Mesothelial cell of epicardium (in vitro differentiated cells): ENCODE measurements at regions not wholly inside any gene's neighbourhood (a gene's known extent, or its start where the extent isn't known, plus 50 kb on each side); places are given as distances from the start of the nearest gene placed in this dataset.

Experiments used
- DNase-seq, 2 experiments: peaks; one replicate each; pipeline ENCODE4 v3.0.0; 2021; ENCODE audit warnings: low spot score in 2 of 2; ENCODE audit not compliant: unreplicated experiment in 2 of 2
- H3K27ac Mint-ChIP-seq: 2 replicates; pipeline ENCODE4 v1.8.0; 2021; ENCODE audit warnings: mixed read lengths
- H3K27me3 Mint-ChIP-seq: 2 replicates; pipeline ENCODE4 v1.8.0; 2021; ENCODE audit warnings: low read depth, mixed read lengths
- H3K36me3 Mint-ChIP-seq: 2 replicates; pipeline ENCODE4 v1.8.0; 2021; ENCODE audit warnings: mixed read lengths
- H3K4me1 Mint-ChIP-seq: 2 replicates; pipeline ENCODE4 v1.8.0; 2021; ENCODE audit warnings: mixed read lengths
- H3K4me3 Mint-ChIP-seq: 2 replicates; pipeline ENCODE4 v1.8.0; 2021; ENCODE audit warnings: mild to moderate bottlenecking, moderate library complexity, mixed read lengths
- H3K9me3 Mint-ChIP-seq: 2 replicates; pipeline ENCODE4 v1.8.0; 2021; ENCODE audit warnings: mixed read lengths
- TF ChIP-seq, protein P1 (sequence below): fragments of 200-600 bp; sonication (generic); IDR thresholded peaks from one replicate; pipeline ENCODE4 v1.5.0; 2021; ENCODE audit warnings: antibody characterized with exemption; ENCODE audit not compliant: unreplicated experiment

- no peaks in the 10 kb centered on the region for H3K4me1 Mint-ChIP-seq
- DNase-seq = no peak
- TF ChIP-seq, protein P1, sequence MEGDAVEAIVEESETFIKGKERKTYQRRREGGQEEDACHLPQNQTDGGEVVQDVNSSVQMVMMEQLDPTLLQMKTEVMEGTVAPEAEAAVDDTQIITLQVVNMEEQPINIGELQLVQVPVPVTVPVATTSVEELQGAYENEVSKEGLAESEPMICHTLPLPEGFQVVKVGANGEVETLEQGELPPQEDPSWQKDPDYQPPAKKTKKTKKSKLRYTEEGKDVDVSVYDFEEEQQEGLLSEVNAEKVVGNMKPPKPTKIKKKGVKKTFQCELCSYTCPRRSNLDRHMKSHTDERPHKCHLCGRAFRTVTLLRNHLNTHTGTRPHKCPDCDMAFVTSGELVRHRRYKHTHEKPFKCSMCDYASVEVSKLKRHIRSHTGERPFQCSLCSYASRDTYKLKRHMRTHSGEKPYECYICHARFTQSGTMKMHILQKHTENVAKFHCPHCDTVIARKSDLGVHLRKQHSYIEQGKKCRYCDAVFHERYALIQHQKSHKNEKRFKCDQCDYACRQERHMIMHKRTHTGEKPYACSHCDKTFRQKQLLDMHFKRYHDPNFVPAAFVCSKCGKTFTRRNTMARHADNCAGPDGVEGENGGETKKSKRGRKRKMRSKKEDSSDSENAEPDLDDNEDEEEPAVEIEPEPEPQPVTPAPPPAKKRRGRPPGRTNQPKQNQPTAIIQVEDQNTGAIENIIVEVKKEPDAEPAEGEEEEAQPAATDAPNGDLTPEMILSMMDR = no peak
- no peak overlapping the region for H3K27ac Mint-ChIP-seq
- no peaks in the 10 kb centered on the region for H3K36me3 Mint-ChIP-seq
- H3K27me3 Mint-ChIP-seq = peaks cover 2% of the 10 kb centered on the region
- H3K4me3 Mint-ChIP-seq = no peak overlapping the region
- H3K9me3 Mint-ChIP-seq = no peaks in the 10 kb centered on the region
These were observed 549.2 kb downstream of the GALC start for GRCh38 chr14:87443787-87444186.

- DNase-seq = no peak
- Mint-ChIP-seq H3K9me3 (no peaks in the 10 kb centered on the region), H3K4me1 (peaks cover 5% of the 10 kb centered on the region), H3K36me3 (no peaks in the 10 kb centered on the region), H3K4me3 (no peak overlapping the region), H3K27me3 (peaks cover 2% of the 10 kb centered on the region), H3K27ac (no peak overlapping the region)
- TF ChIP-seq, protein P1 = no peak
These were observed 549.9 kb downstream of the GALC start for GRCh38 chr14:87443039-87443438.

DNA sequence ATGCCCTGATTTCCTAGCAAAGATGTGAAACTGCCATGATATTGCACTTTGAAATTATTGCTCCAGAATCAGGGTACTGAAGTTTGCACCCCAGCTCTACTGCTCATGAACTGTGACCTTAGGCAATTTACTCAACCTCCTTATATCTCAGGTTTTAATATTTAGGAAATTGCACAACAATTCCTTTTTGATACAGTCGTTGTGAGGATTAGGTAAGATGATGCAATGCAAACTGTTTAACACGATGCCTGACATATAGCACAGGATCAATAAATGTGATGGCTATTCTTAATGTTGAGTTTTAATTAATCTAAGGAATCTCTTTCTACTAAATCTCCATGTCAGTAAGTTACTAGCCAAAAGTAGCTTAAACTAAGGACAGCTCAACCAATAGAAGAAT is 555.8 kb downstream of the GALC start:
- no peak overlapping the region for H3K4me3 Mint-ChIP-seq
- peaks cover 16% of the 10 kb centered on the region for H3K4me1 Mint-ChIP-seq
- H3K27ac Mint-ChIP-seq = no peak overlapping the region
- no peaks in the 10 kb centered on the region for H3K36me3 Mint-ChIP-seq
- TF ChIP-seq, protein P1 = no peak
- no peak for DNase-seq
- H3K27me3 Mint-ChIP-seq = no peaks in the 10 kb centered on the region
- no peaks in the 10 kb centered on the region for H3K9me3 Mint-ChIP-seq

DNA sequence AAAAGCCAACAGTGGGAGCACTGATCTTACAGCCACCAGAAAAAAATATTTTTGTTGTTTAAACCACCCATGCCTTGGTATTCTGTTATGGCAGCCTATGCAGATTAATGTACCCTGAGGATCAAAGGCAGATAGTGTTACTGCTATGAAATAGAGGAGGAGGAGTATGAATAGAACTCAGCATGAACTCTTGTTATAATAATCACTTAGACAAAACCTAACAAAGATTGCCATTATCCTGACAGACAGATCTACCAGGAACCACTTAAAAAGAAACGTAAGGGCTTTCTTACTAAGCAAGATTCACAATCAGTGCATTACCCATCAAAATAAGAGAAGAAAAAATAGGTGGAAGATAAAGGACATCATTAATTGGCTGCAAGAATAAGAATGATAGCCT is 558.3 kb downstream of the GALC start:
- H3K36me3 Mint-ChIP-seq = no peaks in the 10 kb centered on the region
- H3K27ac Mint-ChIP-seq = no peak overlapping the region
- H3K4me1 Mint-ChIP-seq = peaks cover 16% of the 10 kb centered on the region
- no peaks in the 10 kb centered on the region for H3K27me3 Mint-ChIP-seq
- no peak for DNase-seq
- H3K4me3 Mint-ChIP-seq = no peak overlapping the region
- TF ChIP-seq, protein P1 = no peak
- H3K9me3 Mint-ChIP-seq = peaks cover 3% of the 10 kb centered on the region

DNA sequence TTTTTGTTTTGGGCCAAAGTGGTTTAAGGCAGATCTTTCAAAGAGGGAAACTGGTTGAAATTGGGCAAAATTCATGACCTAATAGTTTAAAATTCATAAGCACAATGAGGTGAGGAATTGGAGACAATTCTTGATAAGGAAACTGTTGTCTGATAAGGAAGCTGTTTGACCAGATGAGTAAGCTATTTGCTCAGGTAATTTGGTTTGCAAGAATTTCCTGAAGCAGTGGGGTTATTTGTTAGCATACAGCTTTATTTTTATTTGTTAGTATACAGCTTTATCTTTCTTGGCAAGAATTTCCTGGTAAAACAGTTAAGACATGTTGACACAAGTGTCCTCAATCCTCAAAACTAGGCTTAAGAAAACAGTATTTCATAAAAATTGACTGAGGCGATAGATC is 559.0 kb downstream of the GALC start:
- H3K4me1 Mint-ChIP-seq = peaks cover 16% of the 10 kb centered on the region
- H3K4me3 Mint-ChIP-seq = no peak overlapping the region
- no peaks in the 10 kb centered on the region for H3K27me3 Mint-ChIP-seq
- TF ChIP-seq, protein P1 = no peak
- peaks cover 3% of the 10 kb centered on the region for H3K9me3 Mint-ChIP-seq
- DNase-seq = no peak
- no peak overlapping the region for H3K27ac Mint-ChIP-seq
- H3K36me3 Mint-ChIP-seq = no peaks in the 10 kb centered on the region

DNA sequence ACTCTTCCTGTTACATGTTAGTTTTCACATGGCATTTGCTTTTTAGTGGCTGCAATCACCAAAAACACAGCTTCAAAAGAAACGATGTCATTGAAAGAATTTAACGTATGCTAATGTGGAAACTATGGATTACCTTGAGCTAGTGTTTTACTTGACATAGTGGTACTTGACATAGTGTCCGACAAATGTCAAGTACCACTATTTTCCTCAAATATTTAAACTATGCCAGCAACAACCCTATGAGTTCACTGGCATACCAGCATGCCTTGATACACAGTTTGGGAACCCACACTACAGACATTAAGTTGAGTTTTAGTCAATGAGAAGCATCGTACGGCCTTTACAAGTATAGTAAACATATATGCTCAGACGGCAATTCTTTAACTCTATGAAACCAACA is 560.3 kb downstream of the GALC start:
- H3K9me3 Mint-ChIP-seq = peaks cover 3% of the 10 kb centered on the region
- H3K36me3 Mint-ChIP-seq = no peaks in the 10 kb centered on the region
- TF ChIP-seq, protein P1 = no peak
- H3K27me3 Mint-ChIP-seq = no peaks in the 10 kb centered on the region
- DNase-seq = no peak
- no peak overlapping the region for H3K27ac Mint-ChIP-seq
- H3K4me3 Mint-ChIP-seq = no peak overlapping the region
- peaks cover 11% of the 10 kb centered on the region for H3K4me1 Mint-ChIP-seq
